H1 (cell line): ENCODE measurements at regions not wholly inside any gene's neighbourhood (a gene's known extent, or its start where the extent isn't known, plus 50 kb on each side); places are given as distances from the start of the nearest gene placed in this dataset.
A peak's percentile ranks its signal among the peaks of the same experiment; 100 is the strongest.

Source experiments
- BACH1 ChIP-seq: IDR thresholded peaks from 2 replicates; pipeline ENCODE4 v1.6.1; 2012; ENCODE audit warnings: low read length, improper control_type of control experiment
- CEBPB ChIP-seq: IDR thresholded peaks from 2 replicates; pipeline ENCODE4 v1.6.1; 2012; ENCODE audit warnings: low read depth, low read length
- CTBP2 ChIP-seq: IDR thresholded peaks from 2 replicates; pipeline ENCODE4 v1.7.0; 2011; ENCODE audit warnings: borderline replicate concordance, mild to moderate bottlenecking, moderate library complexity, mixed read lengths, low read length; ENCODE audit not compliant: insufficient read depth, insufficient read length
- EZH2 ChIP-seq: fragments of 200-600 bp; sonication (generic); IDR thresholded peaks from 2 replicates; pipeline ENCODE4 v1.7.1; 2012; ENCODE audit warnings: low read depth, mild to moderate bottlenecking, moderate library complexity, low read length, inconsistent platforms; ENCODE audit not compliant: severe bottlenecking
- FOSL1 ChIP-seq: IDR thresholded peaks from 2 replicates; pipeline ENCODE4 v1.6.1; 2011; ENCODE audit warnings: mild to moderate bottlenecking, low read depth, low read length, moderate library complexity; ENCODE audit not compliant: insufficient read depth
- HDAC2 ChIP-seq, 2 experiments: fragments of 300-600 bp in 1 of 2; sonication (generic) in 1 of 2; IDR thresholded peaks; 2 replicates each; pipeline ENCODE4 v1.6.1; 2011 to 2012; ENCODE audit warnings: low read depth in 2 of 2, low read length in 2 of 2, mild to moderate bottlenecking in 2 of 2, moderate library complexity in 2 of 2, borderline replicate concordance in 1 of 2, inconsistent platforms in 1 of 2
- JUN ChIP-seq: IDR thresholded peaks from 2 replicates; pipeline ENCODE4 v1.6.1; 2011; ENCODE audit warnings: low read depth, mild to moderate bottlenecking, improper control_type of control experiment, low read length
- KDM4A ChIP-seq: IDR thresholded peaks from one replicate; pipeline ENCODE4 v1.7.1; 2012; ENCODE audit warnings: low read depth, mild to moderate bottlenecking, moderate library complexity, low read length, inconsistent platforms; ENCODE audit not compliant: severe bottlenecking
- NRF1 ChIP-seq: IDR thresholded peaks from 2 replicates; pipeline ENCODE4 v1.6.1; 2011; ENCODE audit warnings: mild to moderate bottlenecking, low read depth, low read length, improper control_type of control experiment
- POU5F1 ChIP-seq: IDR thresholded peaks from 2 replicates; pipeline ENCODE4 v1.6.1; 2011; ENCODE audit warnings: low read depth, mild to moderate bottlenecking, low read length, moderate library complexity
- RAD21 ChIP-seq, 2 experiments: IDR thresholded peaks in 1 of 2; conservative IDR thresholded peaks in 1 of 2; 2 replicates each; pipeline ENCODE4 v1.6.1; 2011; ENCODE audit warnings: low read depth in 2 of 2, low read length in 2 of 2, improper control_type of control experiment in 1 of 2, inconsistent platforms in 1 of 2, mild to moderate bottlenecking in 1 of 2, moderate library complexity in 1 of 2
- RBBP5 ChIP-seq: IDR thresholded peaks from 2 replicates; pipeline ENCODE4 v1.7.1; 2012; ENCODE audit warnings: low read depth, mild to moderate bottlenecking, inconsistent platforms, low read length, moderate library complexity, borderline replicate concordance
- SIN3A ChIP-seq, 2 experiments: IDR thresholded peaks in 1 of 2; conservative IDR thresholded peaks in 1 of 2; 2 replicates each; pipeline ENCODE4 v1.6.1; 2011 to 2012; ENCODE audit warnings: low read length in 2 of 2, improper control_type of control experiment in 1 of 2, low read depth in 1 of 2, mild to moderate bottlenecking in 1 of 2
- SIRT6 ChIP-seq: IDR thresholded peaks from one replicate; pipeline ENCODE4 v1.7.1; 2012; ENCODE audit warnings: low read length, inconsistent platforms
- SIX5 ChIP-seq: IDR thresholded peaks from 2 replicates; pipeline ENCODE4 v1.6.1; 2011; ENCODE audit warnings: mild to moderate bottlenecking, low read depth, low read length
- SP1 ChIP-seq: IDR thresholded peaks from 2 replicates; pipeline ENCODE4 v1.6.1; 2011; ENCODE audit warnings: low read depth, low read length
- SP4 ChIP-seq: IDR thresholded peaks from 2 replicates; pipeline ENCODE4 v1.6.1; 2012; ENCODE audit warnings: low read length, inconsistent platforms
- TEAD4 ChIP-seq: IDR thresholded peaks from 2 replicates; pipeline ENCODE4 v1.6.1; 2012; ENCODE audit warnings: low read depth, low read length, inconsistent platforms, mixed read lengths
- YY1 ChIP-seq: IDR thresholded peaks from 2 replicates; pipeline ENCODE4 v1.6.1; 2011; ENCODE audit warnings: low read depth, mild to moderate bottlenecking, low read length
- TF ChIP-seq, protein P1 (sequence below): IDR thresholded peaks from 2 replicates; pipeline ENCODE4 v1.6.1; 2011; ENCODE audit warnings: low read depth, mild to moderate bottlenecking, low read length; ENCODE audit not compliant: insufficient read depth
- TF ChIP-seq, protein P2 (sequence below): IDR thresholded peaks from 2 replicates; pipeline ENCODE4 v1.6.1; 2012; ENCODE audit warnings: low read length, inconsistent platforms

DNA sequence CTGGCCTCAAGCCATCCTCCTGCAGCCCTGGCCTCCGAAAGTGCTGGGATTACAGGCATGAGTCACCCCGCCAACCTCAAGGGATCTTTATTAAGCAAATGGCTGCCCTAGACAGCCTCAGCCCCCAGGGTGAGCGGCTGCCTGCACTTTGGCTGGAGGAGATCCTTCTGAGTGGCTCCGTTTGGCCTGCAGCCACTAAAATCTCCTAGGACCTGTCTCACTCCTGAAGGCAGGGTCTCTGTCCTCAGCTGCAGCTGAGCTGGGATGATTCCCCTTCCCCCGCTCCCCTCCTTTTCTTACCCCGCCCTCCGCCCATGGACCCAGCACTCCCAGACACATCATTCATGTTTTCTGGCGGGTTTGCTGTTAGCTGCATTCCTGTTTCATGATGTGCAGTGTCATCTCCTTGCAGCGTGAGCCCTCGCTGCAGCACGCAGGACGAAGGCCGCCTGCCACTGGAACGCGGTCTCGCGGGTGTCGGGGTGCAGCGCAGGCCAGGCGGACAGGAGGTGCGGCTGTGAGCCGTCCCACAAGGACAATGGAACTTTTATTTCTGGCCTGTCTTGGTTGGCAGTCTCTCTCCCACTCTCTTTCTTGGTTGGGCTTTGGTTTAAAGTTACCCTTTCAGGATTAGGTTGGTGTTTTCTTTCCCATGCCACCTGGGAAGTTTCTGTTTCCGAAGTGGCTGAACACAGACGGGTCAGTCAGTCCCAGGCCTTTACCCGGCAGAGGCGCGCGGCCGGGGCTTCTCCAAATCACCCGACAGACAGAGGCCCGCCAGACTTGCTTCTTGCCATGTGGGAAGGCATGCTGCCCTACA, 137.1 kb downstream of the FOXD1 start (continued):
- TF ChIP-seq JUN (no peak), YY1 (peak; percentile 74; the same call in 1 of the 2 replicates), KDM4A (peak; percentile 52), RBBP5 (0 out of 2 replicates have a peak, but pooled peaks have one; percentile 36), SP1 (no peak), FOSL1 (no peak), CEBPB (no peak), SIN3A (conservative IDR thresholded peaks at IDR 0.05 in 1 of 2, IDR thresholded peaks at IDR 0.05 in 1 of 2; ENCODE audit: low read depth in 1 of 2, low read length in 2 of 2) (0 out of 4 replicates have a peak, but pooled peaks of 1 of the 2 experiments have one; percentile 21), HDAC2 (IDR thresholded peaks at IDR 0.05; ENCODE audit: borderline replicate concordance in 1 of 2, low read depth in 2 of 2, low read length in 2 of 2) (no peak), RAD21 (IDR thresholded peaks at IDR 0.05 in 1 of 2, conservative IDR thresholded peaks at IDR 0.05 in 1 of 2; ENCODE audit: low read depth in 2 of 2, low read length in 2 of 2) (peak in 1 of 2 experiments; percentile 10; a peak in 1 of 4 replicates), TEAD4 (0 out of 2 replicates have a peak, but pooled peaks have one; percentile 22), SP4 (no peak), BACH1 (0 out of 2 replicates have a peak, but pooled peaks have one; percentile 24), NRF1 (no peak), CTBP2 (no peak), SIRT6 (no peak), POU5F1 (no peak), SIX5 (no peak), EZH2 (peak; percentile 77)
- TF ChIP-seq, protein P1, sequence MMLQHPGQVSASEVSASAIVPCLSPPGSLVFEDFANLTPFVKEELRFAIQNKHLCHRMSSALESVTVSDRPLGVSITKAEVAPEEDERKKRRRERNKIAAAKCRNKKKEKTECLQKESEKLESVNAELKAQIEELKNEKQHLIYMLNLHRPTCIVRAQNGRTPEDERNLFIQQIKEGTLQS: no peak
- TF ChIP-seq, protein P2, sequence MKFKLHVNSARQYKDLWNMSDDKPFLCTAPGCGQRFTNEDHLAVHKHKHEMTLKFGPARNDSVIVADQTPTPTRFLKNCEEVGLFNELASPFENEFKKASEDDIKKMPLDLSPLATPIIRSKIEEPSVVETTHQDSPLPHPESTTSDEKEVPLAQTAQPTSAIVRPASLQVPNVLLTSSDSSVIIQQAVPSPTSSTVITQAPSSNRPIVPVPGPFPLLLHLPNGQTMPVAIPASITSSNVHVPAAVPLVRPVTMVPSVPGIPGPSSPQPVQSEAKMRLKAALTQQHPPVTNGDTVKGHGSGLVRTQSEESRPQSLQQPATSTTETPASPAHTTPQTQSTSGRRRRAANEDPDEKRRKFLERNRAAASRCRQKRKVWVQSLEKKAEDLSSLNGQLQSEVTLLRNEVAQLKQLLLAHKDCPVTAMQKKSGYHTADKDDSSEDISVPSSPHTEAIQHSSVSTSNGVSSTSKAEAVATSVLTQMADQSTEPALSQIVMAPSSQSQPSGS: no peak
